ENCODE measurements at regions not wholly inside any gene's neighbourhood (a gene's known extent, or its start where the extent isn't known, plus 50 kb on each side); places are given as distances from the start of the nearest gene placed in this dataset.
A peak's percentile ranks its signal among the peaks of the same experiment; 100 is the strongest.

DNA sequence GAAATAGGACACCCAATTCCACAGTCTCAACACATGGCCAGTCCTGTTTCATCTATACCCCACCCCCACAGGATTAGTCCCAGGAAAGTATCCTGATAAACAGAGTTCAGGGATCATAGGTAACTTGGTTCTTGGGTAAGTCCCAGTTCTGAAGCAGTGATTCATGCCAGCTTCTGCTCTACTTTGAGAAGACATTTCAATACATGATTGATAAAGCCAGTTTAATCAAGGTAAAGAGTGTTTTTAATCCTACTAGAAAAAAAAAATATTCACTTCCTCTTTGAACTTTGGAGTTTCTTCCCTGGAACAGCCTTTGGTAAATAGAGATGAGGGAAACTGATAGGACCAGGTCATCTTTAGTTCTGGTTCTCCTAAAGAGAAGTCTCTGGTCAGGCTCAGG, 142.4 kb downstream of the TLR5 start:
- Histone ChIP-seq H3K4me1 (peaks cover 3% of the 10 kb centered on the region), H3K9me3 (no peaks in the 10 kb centered on the region), H3K4me3 (no peak overlapping the region), H3K36me3 (peaks cover 26% of the 10 kb centered on the region), H3K27ac (no peak overlapping the region), H3K27me3 (no peaks in the 10 kb centered on the region)
- TF ChIP-seq, protein P1, sequence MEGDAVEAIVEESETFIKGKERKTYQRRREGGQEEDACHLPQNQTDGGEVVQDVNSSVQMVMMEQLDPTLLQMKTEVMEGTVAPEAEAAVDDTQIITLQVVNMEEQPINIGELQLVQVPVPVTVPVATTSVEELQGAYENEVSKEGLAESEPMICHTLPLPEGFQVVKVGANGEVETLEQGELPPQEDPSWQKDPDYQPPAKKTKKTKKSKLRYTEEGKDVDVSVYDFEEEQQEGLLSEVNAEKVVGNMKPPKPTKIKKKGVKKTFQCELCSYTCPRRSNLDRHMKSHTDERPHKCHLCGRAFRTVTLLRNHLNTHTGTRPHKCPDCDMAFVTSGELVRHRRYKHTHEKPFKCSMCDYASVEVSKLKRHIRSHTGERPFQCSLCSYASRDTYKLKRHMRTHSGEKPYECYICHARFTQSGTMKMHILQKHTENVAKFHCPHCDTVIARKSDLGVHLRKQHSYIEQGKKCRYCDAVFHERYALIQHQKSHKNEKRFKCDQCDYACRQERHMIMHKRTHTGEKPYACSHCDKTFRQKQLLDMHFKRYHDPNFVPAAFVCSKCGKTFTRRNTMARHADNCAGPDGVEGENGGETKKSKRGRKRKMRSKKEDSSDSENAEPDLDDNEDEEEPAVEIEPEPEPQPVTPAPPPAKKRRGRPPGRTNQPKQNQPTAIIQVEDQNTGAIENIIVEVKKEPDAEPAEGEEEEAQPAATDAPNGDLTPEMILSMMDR (IDR thresholded peaks at IDR 0.05): no peak
- intact Hi-C loops (cut with DNase I): no loop called here
- DNase-seq (no peak), ATAC-seq (no peak)

DNA sequence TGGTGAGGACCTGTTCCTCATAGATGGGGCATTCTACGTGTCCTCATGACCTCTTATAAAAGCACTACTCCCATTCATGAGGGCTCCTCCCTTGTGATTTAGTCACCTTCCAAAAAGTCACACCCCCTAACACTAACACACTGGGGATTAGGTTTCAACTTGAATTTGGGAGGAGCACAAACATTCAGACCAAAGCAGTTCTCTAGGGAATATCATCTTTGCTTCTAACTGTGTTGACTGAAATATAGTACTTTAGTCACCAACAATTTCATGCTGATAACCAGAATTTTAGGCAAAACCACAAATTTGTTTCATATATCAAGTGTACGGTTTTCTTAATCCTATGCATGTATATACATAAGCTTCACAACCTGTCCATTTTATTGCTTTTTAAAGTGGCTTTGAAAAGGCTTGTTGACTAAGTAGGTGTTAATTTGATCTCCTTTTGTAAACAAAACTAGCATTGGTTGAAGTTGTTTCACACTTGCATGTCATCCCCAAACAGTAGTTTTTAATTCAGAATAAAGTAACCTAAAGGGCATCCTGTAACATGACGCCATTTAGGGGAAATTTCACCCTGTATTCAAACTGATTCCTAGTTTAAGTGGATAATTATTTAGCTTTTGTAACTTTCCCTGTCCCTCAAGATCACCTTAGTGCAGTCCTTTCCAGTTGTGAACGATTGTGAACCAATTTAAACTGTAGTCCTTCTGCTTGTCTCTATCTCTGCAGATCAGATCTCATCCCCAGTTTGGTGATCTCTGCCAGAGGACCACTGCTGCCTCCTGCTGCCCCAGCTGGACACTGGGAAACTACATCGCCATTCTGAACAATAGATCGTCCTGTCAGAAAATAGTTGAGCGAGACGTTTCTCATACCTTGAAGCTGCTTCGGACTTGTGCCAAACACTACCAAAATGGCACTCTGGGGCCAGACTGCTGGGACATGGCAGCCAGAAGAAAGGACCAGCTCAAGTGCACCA, 141.1 kb downstream of the TLR5 start:
- intact Hi-C loops (cut with DNase I): no loop called here
- Histone ChIP-seq H3K36me3 (peaks cover 26% of the 10 kb centered on the region), H3K4me1 (no peaks in the 10 kb centered on the region), H3K4me3 (no peak overlapping the region), H3K9me3 (no peaks in the 10 kb centered on the region), H3K27ac (no peak overlapping the region), H3K27me3 (no peaks in the 10 kb centered on the region)
- DNase-seq (no peak), ATAC-seq (no peak)
- TF ChIP-seq, protein P1 (IDR thresholded peaks at IDR 0.05): no peak

DNA sequence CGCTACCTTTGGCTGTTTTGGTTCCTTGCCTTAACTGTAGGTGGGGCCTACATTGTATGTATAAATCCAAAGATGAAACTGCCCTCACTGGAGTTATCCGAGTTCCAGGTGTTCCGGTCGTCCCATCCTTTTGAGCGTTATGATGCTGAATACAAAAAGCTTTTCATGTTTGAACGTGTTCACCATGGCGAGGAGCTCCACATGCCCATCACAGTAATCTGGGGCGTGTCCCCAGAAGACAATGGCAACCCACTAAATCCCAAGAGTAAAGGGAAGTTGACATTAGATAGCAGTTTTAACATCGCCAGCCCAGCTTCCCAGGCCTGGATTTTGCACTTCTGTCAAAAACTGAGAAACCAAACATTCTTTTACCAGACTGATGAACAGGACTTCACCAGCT, 139.5 kb downstream of the TLR5 start:
- ATAC-seq: no peak
- intact Hi-C loops (cut with DNase I): no loop called here
- Histone ChIP-seq H3K27ac (no peak overlapping the region), H3K36me3 (peaks cover 26% of the 10 kb centered on the region), H3K4me3 (no peak overlapping the region), H3K27me3 (no peaks in the 10 kb centered on the region), H3K4me1 (no peaks in the 10 kb centered on the region), H3K9me3 (no peaks in the 10 kb centered on the region)
- no peak for DNase-seq
- TF ChIP-seq, protein P1 (IDR thresholded peaks at IDR 0.05): no peak

DNA sequence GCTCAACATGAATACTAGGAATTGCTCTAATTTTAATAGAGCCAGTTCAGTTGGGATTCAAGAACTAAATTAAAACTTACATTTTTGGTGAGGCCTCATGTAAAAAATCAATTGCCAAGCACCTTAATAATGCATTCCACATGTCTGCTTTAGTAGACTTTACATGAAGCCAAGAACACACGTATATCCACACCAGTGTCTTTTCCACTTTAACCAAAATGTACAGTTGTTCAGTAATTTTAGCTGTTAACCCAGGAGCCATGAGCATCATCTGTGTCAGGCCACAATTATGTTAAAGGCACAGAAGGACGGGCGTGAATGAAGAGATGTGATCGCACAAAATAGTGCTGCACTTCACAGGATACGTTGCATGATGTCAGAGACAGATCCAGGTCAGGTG, 136.7 kb downstream of the TLR5 start:
- ATAC-seq (no peak), DNase-seq (no peak)
- no peaks in the 10 kb centered on the region for H3K27me3 ChIP-seq
- intact Hi-C loops (cut with DNase I): no loop called here
- H3K4me3 ChIP-seq: no peak overlapping the region
- H3K9me3 ChIP-seq: no peaks in the 10 kb centered on the region
- H3K36me3 ChIP-seq: peaks cover 26% of the 10 kb centered on the region
- no peak overlapping the region for H3K27ac ChIP-seq
- H3K4me1 ChIP-seq: no peaks in the 10 kb centered on the region
- TF ChIP-seq, protein P1 (IDR thresholded peaks at IDR 0.05): no peak

DNA sequence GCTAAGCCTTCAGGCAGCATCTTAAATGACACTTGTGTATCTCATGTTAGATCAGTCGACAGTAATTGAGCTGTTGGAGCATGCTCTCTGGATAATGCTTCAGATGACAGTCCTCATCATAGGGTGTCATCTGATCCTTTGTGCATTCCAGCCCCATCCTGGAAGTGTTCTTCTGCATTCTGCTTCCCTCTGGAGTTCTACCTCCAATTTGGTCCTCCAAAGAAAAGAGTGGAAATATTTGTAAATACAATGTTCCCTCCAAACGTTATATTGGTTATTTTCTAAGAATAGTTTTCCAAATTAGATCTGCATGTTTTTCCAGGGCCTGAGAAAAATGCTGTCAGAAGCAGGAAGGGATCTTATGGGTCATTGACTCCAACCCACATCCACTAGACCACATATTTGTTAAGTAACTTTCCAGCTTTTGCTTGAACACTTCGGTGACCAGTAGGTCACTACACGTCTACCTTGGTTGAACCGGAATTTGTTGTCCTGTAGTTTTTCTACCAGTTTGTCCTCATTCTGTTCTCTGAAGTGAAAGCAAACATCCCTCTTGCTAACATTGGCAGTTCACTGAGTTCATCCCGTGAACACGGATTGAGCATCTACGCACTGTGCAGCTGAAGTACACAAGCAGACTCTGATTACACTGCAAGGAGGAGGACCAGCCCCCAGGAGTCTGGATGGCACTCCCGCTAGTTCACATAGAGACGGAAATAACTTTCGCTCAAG, 136.0 kb downstream of the TLR5 start:
- peaks cover 26% of the 10 kb centered on the region for H3K36me3 ChIP-seq
- H3K27me3 ChIP-seq: no peaks in the 10 kb centered on the region
- intact Hi-C loops (cut with DNase I): no loop called here
- TF ChIP-seq, protein P1 (IDR thresholded peaks at IDR 0.05): no peak
- H3K4me1 ChIP-seq: no peaks in the 10 kb centered on the region
- no peak overlapping the region for H3K27ac ChIP-seq
- H3K4me3 ChIP-seq: no peak overlapping the region
- peak; percentile 89 for ATAC-seq
- no peaks in the 10 kb centered on the region for H3K9me3 ChIP-seq
- DNase-seq: no peak

Data from upper lobe of right lung (tissue), 1 donor.